Panc1 (cell line): ENCODE measurements at regions not wholly inside any gene's neighbourhood (a gene's known extent, or its start where the extent isn't known, plus 50 kb on each side); places are given as distances from the start of the nearest gene placed in this dataset.

Experiments
- ATAC-seq: fragments of 200-7000 bp; cut with Tn5 transposase; 2 replicates; pipeline ENCODE4 v1.9.1; 2020; ENCODE audit warnings: mild to moderate bottlenecking, moderate library complexity
- BruUV-seq: library from RNA; stranded (reverse); fragments of 400-500 nt; replicated peaks from 2 replicates; lab custom pipeline; 2021; lab: Mats Ljungman, UMichigan
- CTCF ChIA-PET: fragments of 300-600 bp; sonication (Branson Sonifier 250); formaldehyde crosslinking; loops from one replicate; lab custom pipeline; 2022; ENCODE audit warnings: antibody characterized with exemption; lab: Charles Lee
- POLR2A ChIA-PET: fragments of 300-600 bp; sonication (Branson Sonifier 250); formaldehyde crosslinking; loops from one replicate; lab custom pipeline; 2022; ENCODE audit warnings: antibody characterized with exemption; lab: Charles Lee
- DNase-seq: peaks from one replicate; pipeline ENCODE4 v3.0.0-alpha.2; 2010; ENCODE audit warnings: low read depth, low spot score
- H3K27ac ChIP-seq: 2 replicates; pipeline ENCODE4 v1.5.1; 2011; ENCODE audit warnings: mild to moderate bottlenecking, low read length, inconsistent platforms
- H3K27me3 ChIP-seq: fragments of 200-500 bp; sonication (Bioruptor generic); 2 replicates; pipeline ENCODE4 v1.6.0; 2014; ENCODE audit warnings: low read length, inconsistent platforms; ENCODE audit not compliant: control insufficient read depth, insufficient read depth
- H3K36me3 ChIP-seq: fragments of 200-500 bp; sonication (Bioruptor generic); 2 replicates; pipeline ENCODE4 v1.5.1; 2014; ENCODE audit warnings: inconsistent platforms, mild to moderate bottlenecking, low read length, moderate library complexity; ENCODE audit not compliant: control insufficient read depth, insufficient read depth
- H3K4me1 ChIP-seq: 2 replicates; pipeline ENCODE4 v1.5.1; 2011; ENCODE audit warnings: inconsistent platforms, mild to moderate bottlenecking, low read length, moderate library complexity; ENCODE audit not compliant: control insufficient read depth, insufficient read depth
- H3K4me3 ChIP-seq, 2 experiments: 2 replicates each; pipeline ENCODE4 v1.5.1; 2011 to 2012; ENCODE audit warnings: low read depth in 2 of 2, low read length in 2 of 2, mild to moderate bottlenecking in 2 of 2, inconsistent platforms in 1 of 2, moderate library complexity in 1 of 2
- H3K9me3 ChIP-seq: fragments of 200-500 bp; sonication (Bioruptor generic); 2 replicates; pipeline ENCODE4 v1.5.1; 2014; ENCODE audit warnings: low read depth, mild to moderate bottlenecking, inconsistent platforms, low read length, moderate library complexity; ENCODE audit not compliant: control insufficient read depth, insufficient read depth
- CTCF ChIP-seq: fragments of 450-650 bp; IDR thresholded peaks from 2 replicates; pipeline ENCODE4 v1.5.1; 2017; ENCODE audit warnings: mild to moderate bottlenecking
- POLR2AphosphoS5 ChIP-seq: IDR thresholded peaks from 2 replicates; pipeline ENCODE4 v1.6.1; 2012; ENCODE audit warnings: mild to moderate bottlenecking, low read depth, low read length, moderate library complexity
- REST ChIP-seq, 2 experiments: IDR thresholded peaks; 2 replicates each; pipeline ENCODE4 v1.6.1; 2011 to 2012; ENCODE audit warnings: low read depth in 2 of 2, control low read depth in 1 of 2, low read length in 1 of 2, mild to moderate bottlenecking in 1 of 2, moderate library complexity in 1 of 2; ENCODE audit not compliant: insufficient read depth in 1 of 2
- SIN3A ChIP-seq: IDR thresholded peaks from 2 replicates; pipeline ENCODE4 v1.6.1; 2012; ENCODE audit warnings: low read depth, mild to moderate bottlenecking, low read length, moderate library complexity, borderline replicate concordance; ENCODE audit not compliant: insufficient read depth
- TCF7L2 ChIP-seq: IDR thresholded peaks from 2 replicates; pipeline ENCODE4 v1.6.1; 2011; ENCODE audit warnings: mild to moderate bottlenecking, low read depth, low read length, inconsistent platforms
- in situ Hi-C: cut with HindIII; loops from 2 replicates; pipeline ENCODE4 v1.10.0; 2016; ENCODE audit warnings: low sequenced_read_pairs, low pct_unique_long_range_greater_than_20kb
- intact Hi-C: fragments of 100-400 bp; cut with micrococcal nuclease; formaldehyde crosslinking; loops from one replicate; pipeline ENCODE4 v1.10.0; 2022; ENCODE audit not compliant: unreplicated experiment

- BruUV-seq, result no TSS peak
- intact Hi-C loops (no loop called here), in situ Hi-C loops (no loop called here)
- no peaks in the 10 kb centered on the region for H3K27me3 ChIP-seq
- CTCF ChIA-PET, result no interaction called here
- H3K27ac ChIP-seq, result no peak overlapping the region
- no peaks in the 10 kb centered on the region for H3K36me3 ChIP-seq
- POLR2A ChIA-PET, result no interaction called here
- ATAC-seq, result no peak
- TF ChIP-seq CTCF (no peak), POLR2AphosphoS5 (no peak), REST (IDR thresholded peaks at IDR 0.05; ENCODE audit: insufficient read depth in 1 of 2, low read depth in 2 of 2, low read length in 1 of 2) (no peak), TCF7L2 (no peak), SIN3A (no peak)
- no peaks in the 10 kb centered on the region for H3K4me1 ChIP-seq
- DNase-seq, result no peak
- no peaks in the 10 kb centered on the region for H3K9me3 ChIP-seq
- no peak overlapping the region for H3K4me3 ChIP-seq
These were observed 1543.9 kb upstream of the B3GALT2 start for GRCh38 chr1:194730304-194730703.

GRCh38 chr1:194723067-194723466, 1536.7 kb upstream of the B3GALT2 start:
- ChIA-PET CTCF (no interaction called here), POLR2A (no interaction called here)
- H3K36me3 ChIP-seq, result no peaks in the 10 kb centered on the region; the same call in 1 of the 2 replicates
- TF ChIP-seq POLR2AphosphoS5 (no peak), REST (IDR thresholded peaks at IDR 0.05; ENCODE audit: insufficient read depth in 1 of 2, low read depth in 2 of 2, low read length in 1 of 2) (no peak), CTCF (no peak), TCF7L2 (no peak), SIN3A (no peak)
- ATAC-seq (no peak), DNase-seq (no peak)
- H3K4me1 ChIP-seq, result no peaks in the 10 kb centered on the region
- intact Hi-C loops (no loop called here), in situ Hi-C loops (no loop called here)
- no peak overlapping the region for H3K4me3 ChIP-seq
- no TSS peak for BruUV-seq
- H3K9me3 ChIP-seq, result no peaks in the 10 kb centered on the region
- no peaks in the 10 kb centered on the region for H3K27me3 ChIP-seq
- no peak overlapping the region for H3K27ac ChIP-seq
